SK-N-SH (cell line): ENCODE measurements at regions not wholly inside any gene's neighbourhood (a gene's known extent, or its start where the extent isn't known, plus 50 kb on each side); places are given as distances from the start of the nearest gene placed in this dataset.

ENCODE experiments used
- EP300 ChIP-seq, 2 experiments: IDR thresholded peaks; 2 replicates each; pipeline versions ENCODE4 v1.4.0 to v1.6.1; 2012; ENCODE audit warnings: borderline replicate concordance in 1 of 2, low read depth in 1 of 2, low read length in 1 of 2
- EZH2phosphoT487 ChIP-seq: fragments of 200-600 bp; sonication (generic); IDR thresholded peaks from 2 replicates; pipeline ENCODE4 v1.6.1; 2017; ENCODE audit warnings: low read depth, mixed run types, mild to moderate bottlenecking, antibody characterized with exemption, moderate library complexity, borderline replicate concordance
- FOXM1 ChIP-seq: IDR thresholded peaks from 2 replicates; pipeline ENCODE4 v1.4.0; 2012; ENCODE audit warnings: low read depth, mild to moderate bottlenecking
- GABPA ChIP-seq: IDR thresholded peaks from 2 replicates; pipeline ENCODE4 v1.4.0; 2012; ENCODE audit warnings: low read depth, mild to moderate bottlenecking
- RAD21 ChIP-seq: IDR thresholded peaks from 2 replicates; pipeline ENCODE4 v1.6.1; 2012; ENCODE audit warnings: mild to moderate bottlenecking, low read length
- SMC3 ChIP-seq: IDR thresholded peaks from 2 replicates; pipeline ENCODE4 v1.6.1; 2012; ENCODE audit warnings: low read depth, low read length, improper control_type of control experiment
- TAF1 ChIP-seq: IDR thresholded peaks from 2 replicates; pipeline ENCODE4 v1.6.1; 2012; ENCODE audit warnings: low read depth, mild to moderate bottlenecking, low read length, moderate library complexity, borderline replicate concordance
- ZBTB33 ChIP-seq: IDR thresholded peaks from 2 replicates; pipeline ENCODE4 v1.4.0; 2012; ENCODE audit warnings: low read depth, borderline replicate concordance
- TF ChIP-seq, protein P1 (sequence below): fragments of 200-600 bp; sonication (generic); IDR thresholded peaks from 2 replicates; pipeline ENCODE4 v1.6.1; 2017; ENCODE audit warnings: antibody characterized with exemption, mild to moderate bottlenecking, moderate library complexity

GRCh38 chr18:41893432-41893831 lies 61.6 kb upstream of the PIK3C3 start:
- no peak for TF ChIP-seq EP300 (IDR thresholded peaks at IDR 0.05; ENCODE audit: borderline replicate concordance in 1 of 2, low read depth in 1 of 2, low read length in 1 of 2)
- TF ChIP-seq, protein P1, sequence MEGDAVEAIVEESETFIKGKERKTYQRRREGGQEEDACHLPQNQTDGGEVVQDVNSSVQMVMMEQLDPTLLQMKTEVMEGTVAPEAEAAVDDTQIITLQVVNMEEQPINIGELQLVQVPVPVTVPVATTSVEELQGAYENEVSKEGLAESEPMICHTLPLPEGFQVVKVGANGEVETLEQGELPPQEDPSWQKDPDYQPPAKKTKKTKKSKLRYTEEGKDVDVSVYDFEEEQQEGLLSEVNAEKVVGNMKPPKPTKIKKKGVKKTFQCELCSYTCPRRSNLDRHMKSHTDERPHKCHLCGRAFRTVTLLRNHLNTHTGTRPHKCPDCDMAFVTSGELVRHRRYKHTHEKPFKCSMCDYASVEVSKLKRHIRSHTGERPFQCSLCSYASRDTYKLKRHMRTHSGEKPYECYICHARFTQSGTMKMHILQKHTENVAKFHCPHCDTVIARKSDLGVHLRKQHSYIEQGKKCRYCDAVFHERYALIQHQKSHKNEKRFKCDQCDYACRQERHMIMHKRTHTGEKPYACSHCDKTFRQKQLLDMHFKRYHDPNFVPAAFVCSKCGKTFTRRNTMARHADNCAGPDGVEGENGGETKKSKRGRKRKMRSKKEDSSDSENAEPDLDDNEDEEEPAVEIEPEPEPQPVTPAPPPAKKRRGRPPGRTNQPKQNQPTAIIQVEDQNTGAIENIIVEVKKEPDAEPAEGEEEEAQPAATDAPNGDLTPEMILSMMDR = no peak
- TF ChIP-seq TAF1 = no peak
- TF ChIP-seq SMC3 = no peak
- TF ChIP-seq FOXM1 = no peak
- no peak for TF ChIP-seq GABPA
- TF ChIP-seq EZH2phosphoT487 = no peak
- TF ChIP-seq ZBTB33 = no peak
- TF ChIP-seq RAD21 = no peak
